ENCODE measurements at regions not wholly inside any gene's neighbourhood (a gene's known extent, or its start where the extent isn't known, plus 50 kb on each side); places are given as distances from the start of the nearest gene placed in this dataset.

- no peak overlapping the region for H3K4me2 ChIP-seq
- no peaks in the 10 kb centered on the region for H4K20me1 ChIP-seq (ENCODE audit: low read depth)
- no peaks in the 10 kb centered on the region for H3K27me3 ChIP-seq
- Mint-ChIP-seq H3K4me1 (peaks cover 15% of the 10 kb centered on the region), H3K9me3 (no peaks in the 10 kb centered on the region), H3K4me3 (no peak overlapping the region), H3K27me3 (ENCODE audit: insufficient read depth, low read depth) (peaks cover 2% of the 10 kb centered on the region), H3K36me3 (no peaks in the 10 kb centered on the region), H3K27ac (no peak overlapping the region)
- no peaks in the 10 kb centered on the region for H3K36me3 ChIP-seq
- H3K4me1 ChIP-seq: no peaks in the 10 kb centered on the region
- no peaks in the 10 kb centered on the region for H3K79me2 ChIP-seq (ENCODE audit: low read depth)
- H3F3A ChIP-seq (ENCODE audit: low read depth): no peaks in the 10 kb centered on the region
- TF ChIP-seq EZH2 (IDR thresholded peaks at IDR 0.05) (no peak), EZH2phosphoT487 (IDR thresholded peaks at IDR 0.05) (no peak)
- TF ChIP-seq, protein P1, sequence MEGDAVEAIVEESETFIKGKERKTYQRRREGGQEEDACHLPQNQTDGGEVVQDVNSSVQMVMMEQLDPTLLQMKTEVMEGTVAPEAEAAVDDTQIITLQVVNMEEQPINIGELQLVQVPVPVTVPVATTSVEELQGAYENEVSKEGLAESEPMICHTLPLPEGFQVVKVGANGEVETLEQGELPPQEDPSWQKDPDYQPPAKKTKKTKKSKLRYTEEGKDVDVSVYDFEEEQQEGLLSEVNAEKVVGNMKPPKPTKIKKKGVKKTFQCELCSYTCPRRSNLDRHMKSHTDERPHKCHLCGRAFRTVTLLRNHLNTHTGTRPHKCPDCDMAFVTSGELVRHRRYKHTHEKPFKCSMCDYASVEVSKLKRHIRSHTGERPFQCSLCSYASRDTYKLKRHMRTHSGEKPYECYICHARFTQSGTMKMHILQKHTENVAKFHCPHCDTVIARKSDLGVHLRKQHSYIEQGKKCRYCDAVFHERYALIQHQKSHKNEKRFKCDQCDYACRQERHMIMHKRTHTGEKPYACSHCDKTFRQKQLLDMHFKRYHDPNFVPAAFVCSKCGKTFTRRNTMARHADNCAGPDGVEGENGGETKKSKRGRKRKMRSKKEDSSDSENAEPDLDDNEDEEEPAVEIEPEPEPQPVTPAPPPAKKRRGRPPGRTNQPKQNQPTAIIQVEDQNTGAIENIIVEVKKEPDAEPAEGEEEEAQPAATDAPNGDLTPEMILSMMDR (IDR thresholded peaks at IDR 0.05): no peak
- no peak overlapping the region for H2AFZ ChIP-seq (replicated peaks)
- H3K9ac ChIP-seq: no peak overlapping the region
- H3K27ac ChIP-seq: no peak overlapping the region
- DNase-seq (ENCODE audit: low spot score): no peak
- H3K4me3 ChIP-seq: no peak overlapping the region
- H3K9me3 ChIP-seq (ENCODE audit: low read depth): no peaks in the 10 kb centered on the region
Observed at GRCh38 chr1:104923075-104923474, 1173.4 kb downstream of the AMY1C start.

- no peak overlapping the region for H3K4me2 ChIP-seq
- Mint-ChIP-seq H3K27me3 (ENCODE audit: insufficient read depth, low read depth) (no peaks in the 10 kb centered on the region), H3K4me1 (peaks cover 15% of the 10 kb centered on the region), H3K27ac (no peak overlapping the region), H3K9me3 (no peaks in the 10 kb centered on the region), H3K4me3 (no peak overlapping the region), H3K36me3 (no peaks in the 10 kb centered on the region)
- no peaks in the 10 kb centered on the region for H4K20me1 ChIP-seq (ENCODE audit: low read depth)
- no peaks in the 10 kb centered on the region for H3K27me3 ChIP-seq
- H3K27ac ChIP-seq: no peak overlapping the region
- no peaks in the 10 kb centered on the region for H3K4me1 ChIP-seq
- H3K9me3 ChIP-seq (ENCODE audit: low read depth): no peaks in the 10 kb centered on the region
- no peak overlapping the region for H3K9ac ChIP-seq
- no peak overlapping the region for H3K4me3 ChIP-seq
- H3K36me3 ChIP-seq: no peaks in the 10 kb centered on the region
- no peak overlapping the region for H2AFZ ChIP-seq (replicated peaks)
- H3K79me2 ChIP-seq (ENCODE audit: low read depth): no peaks in the 10 kb centered on the region
- DNase-seq (ENCODE audit: low spot score): no peak
- TF ChIP-seq EZH2 (IDR thresholded peaks at IDR 0.05) (no peak), EZH2phosphoT487 (IDR thresholded peaks at IDR 0.05) (no peak)
- TF ChIP-seq, protein P1 (IDR thresholded peaks at IDR 0.05): no peak
- no peaks in the 10 kb centered on the region for H3F3A ChIP-seq (ENCODE audit: low read depth)
Observed at GRCh38 chr1:104929280-104929679, 1179.6 kb downstream of the AMY1C start.

- TF ChIP-seq EZH2 (IDR thresholded peaks at IDR 0.05) (no peak), EZH2phosphoT487 (IDR thresholded peaks at IDR 0.05) (no peak)
- TF ChIP-seq, protein P1 (IDR thresholded peaks at IDR 0.05): no peak
- H3K27ac Mint-ChIP-seq: no peak overlapping the region
- no peak overlapping the region for H3K9ac ChIP-seq
- H3K4me1 Mint-ChIP-seq: peaks cover 7% of the 10 kb centered on the region
- no peak overlapping the region for H3K4me3 ChIP-seq
- no peak overlapping the region for H3K27ac ChIP-seq
- H3K79me2 ChIP-seq (ENCODE audit: low read depth): no peaks in the 10 kb centered on the region
- no peak overlapping the region for H3K4me3 Mint-ChIP-seq
- no peaks in the 10 kb centered on the region for H3K36me3 ChIP-seq
- no peaks in the 10 kb centered on the region for H4K20me1 ChIP-seq (ENCODE audit: low read depth)
- H3K36me3 Mint-ChIP-seq: no peaks in the 10 kb centered on the region
- no peak overlapping the region for H2AFZ ChIP-seq (replicated peaks)
- no peaks in the 10 kb centered on the region for H3F3A ChIP-seq (ENCODE audit: low read depth)
- no peaks in the 10 kb centered on the region for H3K9me3 ChIP-seq (ENCODE audit: low read depth)
- no peaks in the 10 kb centered on the region for H3K27me3 Mint-ChIP-seq (ENCODE audit: insufficient read depth, low read depth)
- H3K27me3 ChIP-seq: no peaks in the 10 kb centered on the region
- no peaks in the 10 kb centered on the region for H3K9me3 Mint-ChIP-seq
- DNase-seq (ENCODE audit: low spot score): no peak
- H3K4me1 ChIP-seq: no peaks in the 10 kb centered on the region
- H3K4me2 ChIP-seq: no peak overlapping the region
Observed at GRCh38 chr1:104932030-104932915, 1182.6 kb downstream of the AMY1C start.
